ENCODE measurements at regions not wholly inside any gene's neighbourhood (a gene's known extent, or its start where the extent isn't known, plus 50 kb on each side); places are given as distances from the start of the nearest gene placed in this dataset.

DNA sequence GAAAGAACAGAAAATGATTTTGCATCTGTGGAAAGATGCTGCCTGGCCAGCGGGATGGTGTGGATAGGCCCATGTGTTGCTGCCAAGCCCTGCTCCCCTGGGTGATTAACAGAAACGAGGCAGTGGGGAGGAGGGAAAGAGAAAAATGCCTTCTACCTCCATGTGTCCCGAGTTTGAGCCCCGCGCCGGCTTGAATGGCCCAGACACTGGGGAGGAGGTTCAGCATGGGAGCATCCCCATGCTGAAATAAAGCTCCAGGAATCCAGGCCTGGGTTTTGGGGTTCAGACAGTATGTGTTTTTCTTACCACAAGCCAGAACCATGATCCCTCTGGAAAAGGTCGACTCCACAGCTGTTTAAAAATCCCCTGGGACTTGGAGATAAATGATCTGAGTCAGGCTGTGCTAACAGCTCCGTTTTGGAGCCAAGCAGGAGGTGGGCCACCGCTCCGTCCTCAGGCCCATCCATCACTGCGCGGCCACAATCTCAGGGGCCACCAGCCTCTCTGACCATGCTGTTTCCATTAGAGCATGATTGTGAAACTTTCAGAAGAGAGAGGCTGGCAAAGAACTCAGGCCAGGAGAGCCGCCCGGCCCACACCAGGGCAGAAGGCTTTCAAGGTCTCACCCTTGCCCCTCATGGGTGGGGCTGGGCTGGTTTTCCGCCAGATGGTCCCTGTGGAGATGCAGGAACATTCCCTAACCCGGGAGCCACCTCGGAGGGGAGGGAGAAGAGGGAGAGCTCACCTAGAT lies 299.7 kb downstream of the ZEB1 start:
- Histone ChIP-seq H3K27me3 (ENCODE audit: control insufficient read depth, extremely low read depth, insufficient read depth, low read length) (no peaks in the 10 kb centered on the region), H2AFZ (ENCODE audit: control insufficient read depth, low read length) (no peak overlapping the region), H3K4me3 (ENCODE audit: control insufficient read depth in 2 of 3, extremely low read depth in 1 of 3, insufficient read depth in 2 of 3, low read depth in 1 of 3, low read length in 3 of 3) (no peak overlapping the region), H4K20me1 (ENCODE audit: control insufficient read depth, extremely low read depth, insufficient read depth, low read length) (no peaks in the 10 kb centered on the region), H3K79me2 (ENCODE audit: control insufficient read depth, insufficient read depth, low read length) (no peaks in the 10 kb centered on the region), H3K4me1 (ENCODE audit: control insufficient read depth, extremely low read depth, insufficient read depth, low read length) (peaks cover 18% of the 10 kb centered on the region), H3K9me3 (ENCODE audit: control insufficient read depth, low read depth, low read length) (no peaks in the 10 kb centered on the region), H3K27ac (ENCODE audit: control insufficient read depth, insufficient read depth, low read length) (no peak overlapping the region), H3K36me3 (ENCODE audit: control insufficient read depth in 2 of 2, extremely low read depth in 1 of 2, insufficient read depth in 2 of 2, low read length in 2 of 2) (no peaks in the 10 kb centered on the region), H3K9me1 (ENCODE audit: control insufficient read depth, extremely low read depth, insufficient read depth, low read length) (no peaks in the 10 kb centered on the region), H3K9ac (ENCODE audit: control insufficient read depth, extremely low read depth, insufficient read depth, low read length) (no peak overlapping the region), H3K4me2 (ENCODE audit: control insufficient read depth, extremely low read depth, insufficient read depth, low read depth, low read length) (no peak overlapping the region)
- TF ChIP-seq, protein P1, sequence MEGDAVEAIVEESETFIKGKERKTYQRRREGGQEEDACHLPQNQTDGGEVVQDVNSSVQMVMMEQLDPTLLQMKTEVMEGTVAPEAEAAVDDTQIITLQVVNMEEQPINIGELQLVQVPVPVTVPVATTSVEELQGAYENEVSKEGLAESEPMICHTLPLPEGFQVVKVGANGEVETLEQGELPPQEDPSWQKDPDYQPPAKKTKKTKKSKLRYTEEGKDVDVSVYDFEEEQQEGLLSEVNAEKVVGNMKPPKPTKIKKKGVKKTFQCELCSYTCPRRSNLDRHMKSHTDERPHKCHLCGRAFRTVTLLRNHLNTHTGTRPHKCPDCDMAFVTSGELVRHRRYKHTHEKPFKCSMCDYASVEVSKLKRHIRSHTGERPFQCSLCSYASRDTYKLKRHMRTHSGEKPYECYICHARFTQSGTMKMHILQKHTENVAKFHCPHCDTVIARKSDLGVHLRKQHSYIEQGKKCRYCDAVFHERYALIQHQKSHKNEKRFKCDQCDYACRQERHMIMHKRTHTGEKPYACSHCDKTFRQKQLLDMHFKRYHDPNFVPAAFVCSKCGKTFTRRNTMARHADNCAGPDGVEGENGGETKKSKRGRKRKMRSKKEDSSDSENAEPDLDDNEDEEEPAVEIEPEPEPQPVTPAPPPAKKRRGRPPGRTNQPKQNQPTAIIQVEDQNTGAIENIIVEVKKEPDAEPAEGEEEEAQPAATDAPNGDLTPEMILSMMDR (optimal IDR thresholded peaks at IDR 0.05 in 1 of 3, IDR thresholded peaks at IDR 0.05 in 1 of 3, conservative IDR thresholded peaks at IDR 0.05 in 1 of 3; ENCODE audit: extremely low read depth in 1 of 3, insufficient read depth in 2 of 3, low read length in 3 of 3) = no peak
- TF ChIP-seq EZH2 (IDR thresholded peaks at IDR 0.05; ENCODE audit: low read length) = no peak
- DNase-seq (ENCODE audit: low read depth, low spot score) (no peak), FAIRE-seq (no peak)
- dilution Hi-C loops (cut with MboI; ENCODE audit: extremely low pct_ligation_motif_present, low sequenced_read_pairs) = no loop called here

DNA sequence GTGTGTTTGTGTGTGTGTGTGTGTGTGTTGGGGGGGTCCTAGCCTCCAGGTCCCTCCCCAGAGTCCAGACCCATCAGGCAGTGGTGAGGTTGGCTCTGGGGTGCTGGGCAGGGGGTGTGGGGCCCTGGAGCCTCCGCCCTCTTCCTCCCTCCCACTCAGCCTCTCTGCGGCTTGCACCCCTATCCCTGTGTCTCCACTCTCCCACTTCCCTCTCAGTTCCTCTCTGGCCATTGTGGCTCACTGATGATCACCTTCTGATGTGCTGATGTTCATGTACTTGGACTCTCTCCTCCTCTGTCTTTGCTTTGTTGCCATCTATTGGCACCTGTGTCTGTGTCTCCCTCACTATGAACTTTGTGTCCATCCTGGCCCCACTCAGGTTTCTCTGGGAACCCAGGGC lies 298.7 kb downstream of the ZEB1 start:
- no peak overlapping the region for H3K4me3 ChIP-seq (ENCODE audit: control insufficient read depth in 2 of 3, extremely low read depth in 1 of 3, insufficient read depth in 2 of 3, low read depth in 1 of 3, low read length in 3 of 3)
- no peak overlapping the region for H3K27ac ChIP-seq (ENCODE audit: control insufficient read depth, insufficient read depth, low read length)

More for the DNA sequence above, 298.7 kb downstream of the ZEB1 start:
- Histone ChIP-seq H3K9me1 (ENCODE audit: control insufficient read depth, extremely low read depth, insufficient read depth, low read length) (no peaks in the 10 kb centered on the region), H3K4me2 (ENCODE audit: control insufficient read depth, extremely low read depth, insufficient read depth, low read depth, low read length) (no peak overlapping the region), H3K9me3 (ENCODE audit: control insufficient read depth, low read depth, low read length) (no peaks in the 10 kb centered on the region), H4K20me1 (ENCODE audit: control insufficient read depth, extremely low read depth, insufficient read depth, low read length) (no peaks in the 10 kb centered on the region), H2AFZ (ENCODE audit: control insufficient read depth, low read length) (no peak overlapping the region), H3K4me1 (ENCODE audit: control insufficient read depth, extremely low read depth, insufficient read depth, low read length) (peaks cover 18% of the 10 kb centered on the region), H3K36me3 (ENCODE audit: control insufficient read depth in 2 of 2, extremely low read depth in 1 of 2, insufficient read depth in 2 of 2, low read length in 2 of 2) (no peaks in the 10 kb centered on the region), H3K79me2 (ENCODE audit: control insufficient read depth, insufficient read depth, low read length) (no peaks in the 10 kb centered on the region), H3K9ac (ENCODE audit: control insufficient read depth, extremely low read depth, insufficient read depth, low read length) (no peak overlapping the region), H3K27me3 (ENCODE audit: control insufficient read depth, extremely low read depth, insufficient read depth, low read length) (no peaks in the 10 kb centered on the region)
- no peak for DNase-seq (ENCODE audit: low read depth, low spot score)
- TF ChIP-seq, protein P1 (optimal IDR thresholded peaks at IDR 0.05 in 1 of 3, IDR thresholded peaks at IDR 0.05 in 1 of 3, conservative IDR thresholded peaks at IDR 0.05 in 1 of 3; ENCODE audit: extremely low read depth in 1 of 3, insufficient read depth in 2 of 3, low read length in 3 of 3) = no peak
- TF ChIP-seq EZH2 (IDR thresholded peaks at IDR 0.05; ENCODE audit: low read length) = no peak
- dilution Hi-C loops (cut with MboI; ENCODE audit: extremely low pct_ligation_motif_present, low sequenced_read_pairs) = no loop called here
- no peak for FAIRE-seq
